Panc1 (cell line): ENCODE measurements at regions not wholly inside any gene's neighbourhood (a gene's known extent, or its start where the extent isn't known, plus 50 kb on each side); places are given as distances from the start of the nearest gene placed in this dataset.

Source experiments
- POLR2AphosphoS5 ChIP-seq: IDR thresholded peaks from 2 replicates; pipeline ENCODE4 v1.6.1; 2012; ENCODE audit warnings: mild to moderate bottlenecking, low read depth, low read length, moderate library complexity
- TCF7L2 ChIP-seq: IDR thresholded peaks from 2 replicates; pipeline ENCODE4 v1.6.1; 2011; ENCODE audit warnings: mild to moderate bottlenecking, low read depth, low read length, inconsistent platforms
- TF ChIP-seq, protein P1 (sequence below): fragments of 450-650 bp; IDR thresholded peaks from 2 replicates; pipeline ENCODE4 v1.5.1; 2017; ENCODE audit warnings: mild to moderate bottlenecking

DNA sequence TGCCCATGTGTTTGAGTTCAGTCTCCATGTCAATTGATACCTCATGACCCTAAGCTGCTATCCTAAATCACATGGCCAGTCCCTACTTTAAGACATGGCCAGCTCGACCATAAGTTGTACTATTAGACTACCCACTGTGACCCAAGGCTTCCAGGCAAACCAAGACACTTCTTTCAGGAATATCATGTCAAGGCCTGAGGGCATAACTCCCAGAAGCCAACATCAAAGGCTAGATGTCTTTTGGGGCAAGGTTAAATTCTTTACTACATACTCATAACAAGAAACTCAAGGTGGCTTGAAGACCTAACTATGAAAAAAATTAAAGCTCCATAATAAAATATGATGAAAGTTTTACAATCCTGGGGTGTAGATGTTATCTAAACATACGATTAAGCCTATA lies 192.9 kb upstream of the PRNP start:
- TF ChIP-seq, protein P1, sequence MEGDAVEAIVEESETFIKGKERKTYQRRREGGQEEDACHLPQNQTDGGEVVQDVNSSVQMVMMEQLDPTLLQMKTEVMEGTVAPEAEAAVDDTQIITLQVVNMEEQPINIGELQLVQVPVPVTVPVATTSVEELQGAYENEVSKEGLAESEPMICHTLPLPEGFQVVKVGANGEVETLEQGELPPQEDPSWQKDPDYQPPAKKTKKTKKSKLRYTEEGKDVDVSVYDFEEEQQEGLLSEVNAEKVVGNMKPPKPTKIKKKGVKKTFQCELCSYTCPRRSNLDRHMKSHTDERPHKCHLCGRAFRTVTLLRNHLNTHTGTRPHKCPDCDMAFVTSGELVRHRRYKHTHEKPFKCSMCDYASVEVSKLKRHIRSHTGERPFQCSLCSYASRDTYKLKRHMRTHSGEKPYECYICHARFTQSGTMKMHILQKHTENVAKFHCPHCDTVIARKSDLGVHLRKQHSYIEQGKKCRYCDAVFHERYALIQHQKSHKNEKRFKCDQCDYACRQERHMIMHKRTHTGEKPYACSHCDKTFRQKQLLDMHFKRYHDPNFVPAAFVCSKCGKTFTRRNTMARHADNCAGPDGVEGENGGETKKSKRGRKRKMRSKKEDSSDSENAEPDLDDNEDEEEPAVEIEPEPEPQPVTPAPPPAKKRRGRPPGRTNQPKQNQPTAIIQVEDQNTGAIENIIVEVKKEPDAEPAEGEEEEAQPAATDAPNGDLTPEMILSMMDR = no peak
- no peak for TF ChIP-seq POLR2AphosphoS5
- TF ChIP-seq TCF7L2 = no peak
